Right ventricle myocardium superior (tissue), 1 donor: ENCODE measurements at regions not wholly inside any gene's neighbourhood (a gene's known extent, or its start where the extent isn't known, plus 50 kb on each side); places are given as distances from the start of the nearest gene placed in this dataset.

ENCODE experiments used
- ATAC-seq: fragments of 200-7000 bp; cut with Tn5 transposase; one replicate; pipeline ENCODE4 v1.9.1; 2020; ENCODE audit warnings: mild to moderate bottlenecking; ENCODE audit not compliant: poor library complexity
- DNase-seq: peaks from one replicate; pipeline ENCODE4 v3.0.0-alpha.2; 2020
- intact Hi-C: fragments of 100-400 bp; cut with DNase I; formaldehyde crosslinking; loops from one replicate; pipeline ENCODE4 v1.11.2; 2022
- donor health status: DM: no; HTN: yes; CAD: no; lungs with severe emphysema.

DNA sequence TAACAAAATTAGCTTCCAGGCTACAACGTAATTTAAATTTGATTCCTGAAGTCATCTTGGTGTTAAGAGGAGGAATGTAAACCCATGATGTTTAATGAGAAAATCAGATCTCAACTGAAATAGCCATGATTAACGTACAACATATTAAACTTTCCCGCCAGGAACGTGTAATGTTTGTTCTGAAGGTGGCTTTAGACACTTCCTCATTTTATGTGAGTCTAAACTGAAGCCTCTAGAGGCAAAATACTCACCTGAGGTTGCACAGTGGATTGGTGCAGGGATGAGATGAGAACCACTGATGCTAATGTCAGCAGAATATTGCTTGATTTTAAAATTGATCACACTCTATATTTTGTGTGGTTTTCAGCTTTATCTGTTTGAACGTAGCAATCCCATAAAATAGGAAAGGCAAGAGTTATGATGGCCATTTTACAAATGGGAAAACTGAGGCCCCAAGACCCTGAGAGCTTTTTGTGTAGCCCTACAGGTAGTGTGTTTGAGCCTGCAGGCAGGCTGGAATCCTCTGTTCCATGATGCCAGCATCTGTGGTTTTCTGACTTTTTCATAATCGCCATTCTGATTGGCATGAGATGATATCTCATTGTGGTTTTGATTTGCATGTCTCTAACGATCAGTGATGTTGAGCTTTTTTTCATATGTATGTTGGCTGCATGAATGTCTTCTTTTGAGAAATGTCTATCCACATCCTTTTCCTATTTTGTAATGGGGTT is 243.7 kb upstream of the BMPER start:
- intact Hi-C loops, result no loop called here
- DNase-seq (no peak), ATAC-seq (no peak)

DNA sequence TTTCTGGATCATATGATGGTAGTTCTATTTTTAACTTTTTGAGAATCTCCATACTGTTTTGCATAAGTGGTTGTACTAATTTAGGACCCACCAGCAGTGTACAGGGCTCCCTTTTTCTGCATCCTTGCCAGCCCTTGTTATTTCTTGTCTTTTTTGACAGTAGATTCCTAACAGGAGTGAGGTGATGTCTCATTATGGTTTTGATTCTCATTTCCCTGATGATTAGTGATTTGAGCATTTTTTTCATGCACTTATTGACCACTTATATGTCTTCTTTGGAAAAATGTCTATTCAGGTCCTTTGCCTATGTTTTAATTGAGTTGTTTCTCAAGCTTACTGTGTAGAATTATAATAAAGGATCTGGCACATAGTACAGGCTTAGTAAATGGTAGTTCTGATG is 238.8 kb upstream of the BMPER start:
- intact Hi-C loops, result no loop called here
- no peak for ATAC-seq
- DNase-seq, result no peak

DNA sequence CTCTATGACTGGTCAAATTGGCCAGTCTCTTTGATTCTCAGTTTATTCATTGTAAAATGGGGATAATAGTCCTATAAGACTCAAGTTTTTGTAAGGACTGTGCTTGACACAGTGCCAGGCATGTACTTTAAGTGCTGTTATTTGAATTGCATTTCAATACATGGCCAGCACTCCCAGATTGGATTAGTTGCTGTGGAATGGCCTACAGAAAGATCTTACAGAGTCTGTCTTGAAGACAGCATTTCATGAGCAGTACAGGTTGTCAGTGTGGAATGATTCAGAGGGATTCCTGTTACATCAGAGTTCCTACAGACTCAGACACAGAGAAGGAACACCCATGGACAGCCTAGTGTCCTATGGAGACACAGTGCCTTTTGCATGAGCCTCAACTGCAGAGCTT is 238.1 kb upstream of the BMPER start:
- no peak for ATAC-seq
- no peak for DNase-seq
- intact Hi-C loops, result no loop called here

DNA sequence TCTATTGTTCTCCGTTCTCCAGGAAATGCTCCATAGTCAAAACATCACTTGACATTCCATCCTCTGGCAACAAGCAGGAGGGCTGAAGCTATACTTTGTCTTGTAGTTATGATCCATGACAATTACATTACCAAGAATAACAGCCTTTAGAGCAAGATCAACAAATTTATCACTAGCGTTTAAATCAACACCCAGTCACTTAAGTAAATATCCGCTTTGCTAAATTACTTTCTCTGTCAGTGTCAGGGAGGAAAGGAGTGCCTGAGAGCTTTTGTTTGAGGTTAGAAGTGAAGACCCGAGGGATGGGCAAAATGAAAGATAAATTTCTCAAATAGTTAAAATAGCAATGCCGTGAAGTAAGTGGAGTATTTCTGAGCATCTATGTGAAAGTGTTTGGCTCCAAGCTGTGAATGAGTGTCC is 236.1 kb upstream of the BMPER start:
- intact Hi-C loops, result no loop called here

DNA sequence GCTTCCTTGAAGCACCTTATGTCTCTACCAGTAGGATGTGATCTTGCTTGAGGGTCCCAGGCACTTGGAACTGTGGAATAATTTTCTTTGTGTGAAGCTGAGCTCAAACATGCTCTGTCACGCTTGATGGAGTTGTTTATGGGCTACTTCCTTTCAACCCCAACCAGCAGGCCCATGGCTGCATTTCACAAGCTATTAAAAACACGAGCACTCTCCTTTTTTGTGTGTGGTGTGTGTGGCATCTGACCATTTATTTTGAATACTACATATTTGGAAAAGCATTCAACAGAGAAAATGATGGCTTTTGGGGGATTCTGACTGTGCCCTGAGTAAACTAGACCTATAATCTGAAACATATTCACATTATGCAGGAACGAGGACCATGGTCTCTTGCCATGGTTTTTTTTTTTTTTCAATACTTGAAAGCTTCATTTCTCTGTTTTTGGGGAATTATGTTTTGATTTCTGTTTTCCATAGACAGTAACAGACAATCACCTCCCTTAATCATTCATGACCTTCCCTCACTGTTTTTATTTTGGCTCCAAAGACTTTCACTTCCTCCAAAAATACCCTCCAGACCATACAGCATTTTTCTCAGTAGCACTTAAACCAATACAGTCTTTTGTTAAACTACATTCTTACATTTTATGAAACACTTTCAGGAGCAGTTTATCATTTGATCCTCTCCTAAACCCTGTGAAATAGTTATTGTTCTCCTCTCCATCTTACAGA is 233.6 kb upstream of the BMPER start:
- ATAC-seq (no peak), DNase-seq (no peak)
- intact Hi-C loops, result no loop called here

More for the DNA sequence above, 236.1 kb upstream of the BMPER start:
- ATAC-seq (no peak), DNase-seq (no peak)

DNA sequence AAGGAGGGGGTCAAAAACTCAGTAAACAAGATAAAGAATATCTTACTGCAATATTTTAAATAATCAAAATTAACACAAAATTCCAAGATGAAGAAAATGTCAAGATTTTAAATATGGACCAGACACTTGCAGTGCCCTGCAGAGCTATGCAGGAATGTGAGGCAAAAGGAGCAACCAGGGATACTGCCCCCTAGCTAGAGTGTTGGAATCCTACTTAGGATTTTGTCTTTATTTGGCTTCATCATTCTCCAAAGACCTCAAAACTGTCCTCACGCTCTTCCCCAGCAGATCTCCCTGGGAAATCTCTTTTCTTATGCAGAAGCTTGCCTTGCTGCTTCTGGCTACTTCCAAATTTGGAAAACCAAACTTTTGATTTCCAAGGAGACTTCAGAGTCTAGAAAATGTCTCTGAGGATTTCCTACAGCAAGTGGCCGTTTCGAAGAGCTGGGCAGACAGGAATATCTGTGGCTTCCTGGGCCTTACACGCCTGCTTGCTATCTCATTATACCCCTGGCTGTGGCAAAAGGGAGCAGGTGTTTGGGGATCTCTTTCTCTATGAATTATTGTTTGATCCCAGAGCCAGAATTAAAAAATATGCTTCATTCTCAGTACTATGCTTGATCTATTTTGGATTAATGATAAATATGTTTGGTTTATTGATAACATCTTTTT is 232.2 kb upstream of the BMPER start:
- no peak for ATAC-seq
- intact Hi-C loops, result no loop called here
- DNase-seq, result no peak

DNA sequence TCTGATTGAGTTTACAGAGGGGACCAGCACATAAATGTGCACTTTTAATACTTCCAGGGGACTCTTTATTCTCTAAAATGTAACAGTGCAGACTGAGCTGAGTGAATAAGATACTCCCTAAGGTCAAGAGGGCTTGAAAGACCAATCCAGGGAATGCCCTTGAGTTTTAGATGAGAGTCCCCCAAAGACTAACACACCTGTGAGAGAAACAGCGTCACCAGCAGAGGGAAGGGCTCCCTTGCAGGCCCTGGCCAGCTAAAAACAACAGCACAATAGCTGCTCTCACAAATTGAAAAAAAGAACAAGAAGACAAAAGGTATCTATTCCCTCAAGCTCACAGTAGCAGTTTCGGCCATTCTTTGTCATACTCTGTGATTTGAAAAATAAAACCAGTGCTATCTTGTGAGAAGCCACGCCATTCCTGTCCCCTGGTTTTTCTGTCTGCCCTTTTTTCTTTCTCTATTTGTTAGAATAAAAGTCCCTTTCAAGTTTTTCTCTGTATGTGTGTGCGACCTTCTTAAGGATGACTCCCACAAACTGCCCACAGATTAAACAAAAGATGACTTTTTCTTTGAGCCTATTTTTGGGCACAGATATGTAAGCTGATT is 230.4 kb upstream of the BMPER start:
- ATAC-seq (no peak), DNase-seq (no peak)
- intact Hi-C loops, result no loop called here

DNA sequence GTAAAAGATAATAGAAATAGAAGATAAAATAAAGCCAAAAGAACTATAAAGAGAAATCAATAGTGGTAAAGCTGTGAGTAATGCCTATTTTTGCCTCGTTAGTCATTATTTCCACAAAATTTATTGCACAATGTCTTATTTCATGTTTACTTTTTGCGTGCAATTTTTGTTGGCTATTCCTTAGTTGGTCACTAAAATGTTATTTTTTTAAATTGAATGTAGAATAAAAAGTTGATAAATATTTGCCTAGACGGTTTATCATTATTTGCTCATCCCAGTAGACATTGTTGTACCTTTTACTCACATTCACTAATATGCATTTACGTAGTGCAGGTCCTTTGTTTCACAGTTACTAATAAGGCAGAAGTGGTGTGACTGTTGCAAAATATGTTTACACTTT is 227.8 kb upstream of the BMPER start:
- intact Hi-C loops, result no loop called here
- ATAC-seq (no peak), DNase-seq (no peak)

DNA sequence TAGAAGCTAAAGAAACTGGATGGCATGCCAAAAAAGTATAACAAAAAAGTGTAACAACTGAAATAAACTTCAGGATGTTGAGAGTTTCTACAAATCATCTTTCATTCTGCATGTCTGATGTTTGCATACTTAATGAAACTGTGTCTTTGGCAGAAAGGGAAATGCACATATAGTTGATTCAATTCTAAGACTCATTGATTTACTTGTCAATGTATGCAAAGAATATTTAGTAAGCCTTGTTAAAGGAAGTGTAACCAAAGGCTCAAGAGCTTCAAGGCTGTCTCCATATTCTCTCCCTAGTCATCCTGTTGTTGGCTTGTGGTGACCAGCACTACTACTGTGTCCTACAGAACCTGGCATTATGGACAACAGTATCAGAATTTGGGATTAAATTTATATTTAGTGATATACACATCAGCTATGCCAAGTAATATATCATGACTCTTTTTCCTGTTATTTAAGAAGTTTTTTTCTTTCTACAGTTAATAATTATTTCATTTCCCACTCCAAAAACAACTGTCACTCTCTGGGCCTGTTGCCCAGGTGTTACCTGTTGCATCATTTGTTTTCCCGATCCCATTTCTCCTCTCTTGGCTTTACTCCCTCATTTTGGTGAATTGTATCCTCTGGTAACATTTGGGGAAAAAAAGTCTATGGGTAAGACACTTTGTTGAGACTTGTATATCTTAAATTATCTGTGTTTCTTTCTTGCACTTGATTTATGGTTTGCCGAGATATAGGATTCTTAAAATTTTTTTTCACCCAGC is 226.6 kb upstream of the BMPER start:
- DNase-seq, result no peak
- intact Hi-C loops, result no loop called here
- ATAC-seq, result no peak

DNA sequence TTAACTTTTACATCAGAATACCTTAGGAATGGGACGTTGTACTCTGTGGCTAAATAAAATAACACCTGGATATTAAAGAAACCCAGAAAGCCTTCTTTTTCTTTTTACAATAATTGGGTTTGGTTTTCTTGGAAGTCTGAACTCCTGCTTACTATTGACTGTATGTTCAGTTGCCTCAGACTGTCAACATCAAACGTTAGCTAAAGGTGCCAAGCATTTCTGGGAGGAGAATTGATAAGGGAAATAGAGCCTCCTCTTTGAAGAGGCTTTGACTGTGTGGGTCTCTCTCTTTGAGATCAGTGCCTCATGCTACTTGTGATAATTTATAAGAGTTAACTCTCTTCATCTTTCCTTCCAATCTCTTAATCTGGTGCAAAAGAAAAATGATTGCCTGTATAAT is 224.7 kb upstream of the BMPER start:
- intact Hi-C loops, result no loop called here
- ATAC-seq (no peak), DNase-seq (no peak)

DNA sequence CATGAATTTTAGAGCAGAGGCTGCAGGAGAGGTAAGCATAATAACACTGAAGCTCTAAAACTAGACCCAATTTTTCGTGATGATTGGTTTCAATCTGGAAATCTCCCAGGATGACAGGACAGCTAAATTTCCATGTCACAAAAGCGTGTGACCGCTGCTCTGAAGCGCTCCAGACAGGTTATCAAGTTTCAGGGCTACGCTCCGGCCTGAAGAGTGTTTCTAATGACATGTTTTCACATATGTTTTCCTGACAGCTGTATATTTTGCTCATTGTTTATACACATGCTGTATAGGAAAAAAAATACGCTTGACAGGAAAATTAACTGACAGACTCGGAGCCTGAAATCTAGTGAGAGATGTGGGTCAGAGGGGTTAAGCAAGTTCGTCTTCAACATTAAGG is 219.8 kb upstream of the BMPER start:
- ATAC-seq (no peak), DNase-seq (no peak)
- intact Hi-C loops, result no loop called here

DNA sequence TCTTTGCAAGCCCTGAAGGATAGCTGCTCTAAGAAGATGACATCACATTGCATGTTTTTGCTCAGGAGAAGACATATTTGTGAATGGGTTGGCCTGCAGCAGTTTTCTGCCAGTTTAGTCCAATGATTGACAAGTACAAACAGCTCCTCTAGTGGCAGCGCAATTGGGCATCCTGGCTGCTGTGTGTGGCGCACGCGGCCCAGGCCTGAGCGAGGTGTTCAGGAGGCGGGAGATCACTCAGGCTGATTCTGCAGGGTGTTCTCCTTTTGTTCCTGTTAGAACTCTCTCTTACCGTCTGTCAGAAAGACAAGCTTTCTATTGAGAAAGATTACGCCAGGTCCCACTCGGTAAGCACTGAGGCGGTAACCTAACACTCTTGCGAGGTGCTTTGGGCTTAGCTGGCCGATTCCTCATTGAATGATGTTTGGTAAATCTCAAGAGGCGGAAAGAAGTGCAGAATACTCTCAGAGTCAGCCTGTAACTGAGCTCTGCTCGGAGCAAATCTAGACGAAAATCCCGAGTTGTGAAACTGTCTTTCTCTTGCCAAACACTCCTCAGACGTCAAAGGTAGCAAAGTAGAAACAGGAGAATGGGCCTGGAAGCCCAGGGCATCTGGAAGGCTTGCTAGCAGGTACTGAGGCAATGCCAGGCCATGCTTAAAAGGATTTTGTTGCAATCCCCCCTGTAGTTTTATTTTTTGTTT is 219.2 kb upstream of the BMPER start:
- intact Hi-C loops, result no loop called here
- no peak for DNase-seq
- no peak for ATAC-seq

DNA sequence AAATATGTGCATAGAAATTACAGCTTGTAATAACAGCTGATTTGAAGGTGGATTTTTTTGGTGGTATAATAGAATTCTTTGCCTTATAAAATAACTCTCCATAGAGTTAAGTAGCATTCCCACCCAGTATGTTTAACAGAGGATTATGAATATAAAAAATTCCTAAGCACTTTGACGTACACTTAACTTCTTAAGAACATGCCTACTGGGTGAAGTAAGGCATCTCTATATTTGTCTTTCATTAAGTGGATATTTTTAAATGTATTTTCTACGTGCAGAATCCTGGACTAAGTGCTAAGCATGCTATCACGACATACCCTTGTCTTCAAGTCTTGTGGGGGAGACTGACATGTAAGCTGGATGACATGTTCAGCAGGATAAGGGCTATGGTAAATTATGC is 217.7 kb upstream of the BMPER start:
- intact Hi-C loops, result no loop called here
- ATAC-seq (no peak), DNase-seq (no peak)

DNA sequence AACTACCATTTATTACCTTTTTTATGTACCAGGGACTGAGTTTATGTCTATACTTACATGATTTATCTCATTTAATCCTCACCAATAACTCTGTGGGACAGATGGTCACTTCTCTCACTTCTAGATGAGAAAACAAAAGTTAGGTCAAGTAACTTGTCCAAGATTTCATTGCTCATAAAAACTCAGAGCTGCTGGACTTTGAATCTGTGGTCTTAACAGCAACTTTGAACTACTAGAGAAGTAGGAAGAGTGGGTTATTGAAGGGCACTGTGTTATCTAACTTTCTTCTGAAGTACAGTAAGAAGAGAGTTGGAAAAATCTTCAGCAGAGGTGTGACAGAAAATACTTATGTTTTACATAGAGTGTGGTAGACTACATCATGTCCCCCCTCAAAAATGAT is 214.2 kb upstream of the BMPER start:
- ATAC-seq, result no peak
- no peak for DNase-seq
- intact Hi-C loops, result no loop called here

DNA sequence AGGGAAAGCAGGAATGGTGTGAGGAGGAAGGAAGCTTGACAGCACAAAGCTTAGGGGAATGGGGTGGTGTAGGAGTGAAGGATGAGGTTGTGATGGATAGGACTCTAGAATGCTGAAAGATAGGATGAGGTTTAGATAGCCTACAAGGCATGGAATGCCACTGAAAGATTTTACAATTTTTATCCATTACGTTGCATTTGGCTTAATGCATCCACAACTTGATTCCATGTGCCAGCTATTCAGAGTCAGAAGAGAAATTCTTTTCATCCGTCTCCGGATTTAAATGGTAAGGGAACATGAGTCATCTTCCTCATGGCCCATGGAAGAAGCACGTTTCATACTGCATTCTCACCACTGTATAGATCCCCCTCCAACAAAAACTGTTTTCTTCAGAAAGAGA is 212.4 kb upstream of the BMPER start:
- intact Hi-C loops, result no loop called here
- ATAC-seq (no peak), DNase-seq (no peak)

DNA sequence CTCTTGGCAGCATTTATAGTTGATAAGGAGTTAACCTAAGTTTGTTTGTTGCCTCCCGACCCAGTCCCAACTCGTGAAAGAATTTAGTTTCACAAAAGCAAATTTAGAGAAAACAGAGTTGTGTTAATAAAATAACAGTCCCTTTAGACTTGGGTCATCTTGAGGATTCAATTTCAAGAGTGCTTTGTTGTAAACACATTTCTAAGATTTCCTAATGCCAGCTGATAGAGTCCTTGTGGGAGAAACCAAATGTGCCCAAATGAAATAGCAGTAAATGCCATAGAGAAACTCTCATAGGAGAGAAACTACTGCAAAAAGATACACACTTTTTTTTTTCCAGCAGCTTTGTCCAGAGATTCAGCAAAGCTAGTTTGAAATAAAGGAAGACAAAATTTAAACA is 211.3 kb upstream of the BMPER start:
- no peak for ATAC-seq
- intact Hi-C loops, result no loop called here
- DNase-seq, result no peak

DNA sequence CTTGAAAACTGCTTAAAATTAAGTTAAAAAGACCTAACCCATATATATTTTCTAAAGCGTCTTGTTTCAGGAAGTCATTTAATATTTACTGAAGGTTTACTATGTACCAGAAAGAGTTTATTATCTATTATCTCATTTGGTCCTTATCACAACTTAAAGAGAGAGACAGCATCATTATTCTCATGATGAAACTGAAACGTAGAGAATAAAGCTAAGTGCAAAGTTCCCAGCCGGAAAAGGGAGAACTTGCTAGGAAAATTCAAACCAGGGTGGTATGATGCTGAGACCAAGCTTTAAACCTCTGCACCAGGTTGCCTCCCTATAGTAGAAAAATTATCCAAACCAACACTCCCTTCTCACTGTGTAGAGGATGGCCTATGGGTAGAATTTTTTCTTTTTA is 207.7 kb upstream of the BMPER start:
- intact Hi-C loops, result no loop called here
- ATAC-seq (no peak), DNase-seq (no peak)

DNA sequence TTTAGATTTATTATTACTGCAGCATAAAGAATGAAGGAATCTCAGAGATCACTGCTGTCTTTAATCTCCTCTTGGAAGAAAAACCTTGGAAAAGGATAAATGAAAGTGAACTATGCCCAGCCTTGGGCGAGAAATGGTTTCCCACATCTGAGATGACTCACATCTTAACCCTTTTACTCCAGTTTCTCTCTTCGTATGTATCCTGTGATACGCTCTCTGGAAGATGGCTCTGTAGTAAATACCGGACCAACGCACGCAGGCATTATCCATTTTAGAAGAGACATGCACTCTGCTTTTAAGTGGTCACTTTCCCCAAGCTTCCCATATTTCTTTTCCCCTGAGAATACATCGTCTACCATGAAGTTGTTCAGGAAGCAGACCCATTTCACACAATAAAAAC is 207.3 kb upstream of the BMPER start:
- intact Hi-C loops, result no loop called here
- DNase-seq (no peak), ATAC-seq (no peak)
